Endometrium (tissue), 2 donors: ENCODE measurements at regions not wholly inside any gene's neighbourhood (a gene's known extent, or its start where the extent isn't known, plus 50 kb on each side); places are given as distances from the start of the nearest gene placed in this dataset.

ENCODE experiments used
- FAIRE-seq: peaks from 2 replicates; lab custom pipeline; 2012; peaks lifted over from hg19 to GRCh38; lab: Jason Lieb, UNC
- donor health status: control.
- donor health status: control.

GRCh38 chr17:54007855-54008254 is 185.1 kb downstream of the KIF2B start:
- no peak for FAIRE-seq

GRCh38 chr17:54009502-54009901 is 186.8 kb downstream of the KIF2B start:
- no peak for FAIRE-seq

GRCh38 chr17:54013072-54013471 is 190.3 kb downstream of the KIF2B start:
- no peak for FAIRE-seq

- no peak for FAIRE-seq
Observed at GRCh38 chr17:54015734-54016133, 193.0 kb downstream of the KIF2B start.

- FAIRE-seq = no peak
Observed at GRCh38 chr17:54021418-54021817, 198.7 kb downstream of the KIF2B start.

- FAIRE-seq = no peak
Observed at GRCh38 chr17:54028986-54029580, 206.4 kb downstream of the KIF2B start.

- no peak for FAIRE-seq
Observed at GRCh38 chr17:54029986-54030385, 207.3 kb downstream of the KIF2B start.

GRCh38 chr17:54046570-54046969 is 223.8 kb downstream of the KIF2B start:
- FAIRE-seq = no peak

- no peak for FAIRE-seq
Observed at GRCh38 chr17:54063639-54064038, 240.9 kb downstream of the KIF2B start.

GRCh38 chr17:54085020-54085419 is 262.3 kb downstream of the KIF2B start:
- FAIRE-seq = no peak

GRCh38 chr17:54085934-54086333 is 263.2 kb downstream of the KIF2B start:
- no peak for FAIRE-seq

- FAIRE-seq = no peak
Observed at GRCh38 chr17:54096216-54096615, 273.5 kb downstream of the KIF2B start.

GRCh38 chr17:54099221-54099620 is 276.5 kb downstream of the KIF2B start:
- FAIRE-seq = no peak

GRCh38 chr17:54102246-54102645 is 279.5 kb downstream of the KIF2B start:
- no peak for FAIRE-seq

GRCh38 chr17:54111576-54111975 is 288.8 kb downstream of the KIF2B start:
- no peak for FAIRE-seq

- FAIRE-seq = no peak
Observed at GRCh38 chr17:54117452-54117851, 294.7 kb downstream of the KIF2B start.

GRCh38 chr17:54124456-54124855 is 301.7 kb downstream of the KIF2B start:
- no peak for FAIRE-seq

GRCh38 chr17:54153423-54153822 is 330.7 kb downstream of the KIF2B start:
- FAIRE-seq = no peak

- no peak for FAIRE-seq
Observed at GRCh38 chr17:54157542-54157941, 334.8 kb downstream of the KIF2B start.

- FAIRE-seq = no peak
Observed at GRCh38 chr17:54172096-54172984, 349.6 kb downstream of the KIF2B start.

GRCh38 chr17:54172985-54173316 is 350.2 kb downstream of the KIF2B start:
- FAIRE-seq = no peak

GRCh38 chr17:54177606-54178308 is 355.0 kb downstream of the KIF2B start:
- no peak for FAIRE-seq

GRCh38 chr17:54180950-54181349 is 358.2 kb downstream of the KIF2B start:
- no peak for FAIRE-seq
